ENCODE measurements at regions not wholly inside any gene's neighbourhood (a gene's known extent, or its start where the extent isn't known, plus 50 kb on each side); places are given as distances from the start of the nearest gene placed in this dataset.
"Not testable (repeated sequence)": the region's sequence is repeated elsewhere in the genome, so short reads cannot be mapped to it uniquely, and the experiment has no call there.

DNA sequence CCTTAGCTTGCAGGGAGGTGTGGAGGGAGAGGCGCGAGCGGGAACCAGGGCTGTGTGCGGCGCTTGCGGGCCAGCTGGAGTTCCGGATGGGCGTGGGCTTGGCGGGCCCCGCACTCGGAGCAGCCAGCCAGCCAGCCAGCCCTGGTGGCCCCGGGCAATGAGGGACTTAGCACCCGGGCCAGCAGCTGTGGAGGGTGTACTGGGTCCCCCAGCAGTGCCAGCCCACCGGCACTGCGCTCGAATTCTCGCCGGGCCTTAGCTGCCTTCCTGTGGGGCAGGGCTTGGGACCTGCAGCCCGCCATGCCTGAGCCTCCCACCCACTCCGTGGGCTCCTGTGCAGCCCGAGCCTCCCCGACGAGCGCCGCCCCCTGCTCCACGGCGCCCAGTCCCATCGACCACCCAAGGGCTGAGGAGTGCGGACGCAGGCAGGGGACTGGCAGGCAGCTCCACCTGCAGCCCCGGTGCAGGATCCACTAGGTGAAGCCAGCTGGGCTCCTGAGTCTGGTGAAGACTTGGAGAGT, 462.2 kb downstream of the ACTL7B start:
- FAIRE-seq: not testable (repeated sequence)

- FAIRE-seq: no peak
Observed at GRCh38 chr9:108392877-108393276, 462.9 kb downstream of the ACTL7B start.

DNA sequence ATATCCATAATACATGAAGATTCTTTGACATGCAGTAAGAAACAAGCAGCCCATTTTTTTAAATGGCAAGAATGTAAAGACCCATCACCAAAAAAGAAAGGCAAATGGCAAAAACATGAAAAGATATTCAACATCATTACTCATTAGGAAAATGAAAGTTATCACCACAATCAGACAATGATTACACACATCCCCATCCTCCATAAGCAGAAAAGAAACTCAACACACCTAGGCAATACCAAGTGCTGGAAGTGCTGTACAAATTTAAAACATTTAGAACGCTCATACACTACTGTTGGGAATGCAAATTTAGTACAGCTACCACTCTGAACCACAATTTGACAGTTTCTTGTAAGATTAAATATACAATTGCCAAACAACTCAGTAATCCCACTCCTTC, 466.7 kb downstream of the ACTL7B start:
- FAIRE-seq: no peak

GRCh38 chr9:108386859-108387384, 468.9 kb downstream of the ACTL7B start:
- FAIRE-seq: no peak

GRCh38 chr9:108386032-108386431, 469.8 kb downstream of the ACTL7B start:
- FAIRE-seq: no peak

DNA sequence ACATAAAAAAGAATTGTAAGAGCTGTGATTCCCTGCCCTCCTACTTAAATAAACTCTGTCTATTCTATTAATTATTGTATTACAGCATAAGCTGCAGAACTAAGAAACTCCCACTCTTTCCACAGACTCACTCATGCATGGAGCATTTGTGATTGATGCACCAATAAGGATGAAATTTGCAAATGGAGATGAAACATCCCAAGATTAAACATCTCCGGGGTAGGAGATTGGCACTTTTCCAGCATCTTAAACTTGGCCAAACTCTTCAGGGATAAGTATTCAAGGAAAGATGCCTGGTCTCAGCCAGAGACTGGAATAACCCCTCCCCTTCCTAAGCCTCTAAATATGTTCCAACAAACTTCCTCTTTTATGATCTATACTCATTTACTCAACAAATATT, 472.0 kb downstream of the ACTL7B start:
- FAIRE-seq: no peak

DNA sequence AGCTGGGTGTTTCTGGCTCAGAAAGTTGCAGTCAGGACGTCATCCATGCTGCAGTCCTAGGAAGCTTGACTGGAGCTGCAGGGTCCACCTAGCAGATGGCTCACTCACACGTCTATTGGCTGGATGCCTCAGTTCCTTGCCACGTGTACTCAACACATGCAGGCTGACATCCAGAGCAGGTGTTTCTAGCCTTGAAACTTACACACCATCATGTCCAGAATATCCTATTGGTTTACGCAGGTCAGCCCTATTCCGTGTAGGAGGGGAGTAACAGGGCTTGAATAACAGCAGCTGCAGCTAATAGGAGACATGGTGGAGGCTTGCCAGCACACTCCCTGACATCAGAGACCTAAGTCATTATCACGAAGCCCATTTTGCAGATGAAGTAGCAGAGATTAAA, 473.5 kb downstream of the ACTL7B start:
- no peak for FAIRE-seq

- no peak for FAIRE-seq
Observed at GRCh38 chr9:108377881-108378280, 477.9 kb downstream of the ACTL7B start.

DNA sequence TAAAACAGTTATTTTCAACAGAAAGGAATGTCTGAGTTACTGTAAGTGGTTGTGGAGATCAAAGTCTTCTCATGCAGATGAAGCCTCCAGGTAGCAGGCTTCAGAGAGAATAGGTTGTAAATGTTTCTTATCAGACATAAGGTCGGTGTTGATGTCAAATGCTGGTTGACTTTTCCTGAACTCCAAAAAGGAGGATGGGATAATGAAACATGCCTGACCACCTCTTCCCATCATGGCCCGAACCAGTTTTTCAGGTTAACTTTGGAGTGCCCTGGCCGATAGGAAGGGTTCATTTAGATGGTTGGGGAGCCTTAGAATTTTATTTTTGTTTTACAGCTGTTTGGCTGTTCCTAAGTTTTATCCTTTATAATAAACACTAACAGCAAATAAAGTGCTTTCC, 478.4 kb downstream of the ACTL7B start:
- no peak for FAIRE-seq

DNA sequence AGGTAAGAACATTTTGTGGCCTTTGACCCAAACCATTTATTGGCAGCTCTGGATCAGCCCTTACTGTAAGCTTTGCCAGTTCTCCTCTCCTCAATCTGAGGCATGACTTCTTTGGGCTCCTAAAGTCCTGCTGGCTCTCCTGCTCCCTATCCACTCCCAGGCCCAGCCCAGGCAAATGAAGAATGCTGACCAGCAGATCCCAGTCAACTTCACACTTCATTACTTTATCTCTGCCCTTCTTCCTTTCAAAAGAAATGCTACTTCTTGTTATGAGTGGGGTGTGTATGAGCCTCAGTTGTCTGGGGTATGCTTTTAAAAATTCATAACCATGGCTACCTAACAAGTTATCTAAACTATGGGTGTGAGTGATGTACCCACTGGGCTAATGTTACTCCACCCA, 479.6 kb downstream of the ACTL7B start:
- no peak for FAIRE-seq

GRCh38 chr9:108374626-108375025, 481.2 kb downstream of the ACTL7B start:
- FAIRE-seq: no peak

- FAIRE-seq: no peak
Observed at GRCh38 chr9:108367188-108367587, 488.6 kb downstream of the ACTL7B start.

DNA sequence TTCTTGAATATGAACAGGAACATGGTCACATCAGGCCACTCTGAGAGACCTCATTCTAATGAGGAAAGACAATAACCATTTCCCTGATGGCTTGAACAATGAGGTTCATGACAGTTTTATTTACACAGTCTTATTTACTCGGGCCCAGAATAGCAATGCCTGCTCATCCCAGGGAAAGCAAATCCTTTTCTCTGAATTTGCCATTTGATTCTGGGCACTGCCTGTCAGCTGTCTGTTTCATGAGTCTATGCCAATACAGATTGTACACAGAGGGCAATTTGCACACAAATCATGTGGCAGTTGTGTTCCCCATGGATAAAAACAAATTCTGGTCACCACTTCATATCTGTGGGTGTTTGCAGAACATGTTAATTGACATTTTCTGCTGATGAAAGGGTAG, 492.5 kb downstream of the ACTL7B start:
- no peak for FAIRE-seq

- FAIRE-seq: no peak
Observed at GRCh38 chr9:108360304-108360703, 495.5 kb downstream of the ACTL7B start.

DNA sequence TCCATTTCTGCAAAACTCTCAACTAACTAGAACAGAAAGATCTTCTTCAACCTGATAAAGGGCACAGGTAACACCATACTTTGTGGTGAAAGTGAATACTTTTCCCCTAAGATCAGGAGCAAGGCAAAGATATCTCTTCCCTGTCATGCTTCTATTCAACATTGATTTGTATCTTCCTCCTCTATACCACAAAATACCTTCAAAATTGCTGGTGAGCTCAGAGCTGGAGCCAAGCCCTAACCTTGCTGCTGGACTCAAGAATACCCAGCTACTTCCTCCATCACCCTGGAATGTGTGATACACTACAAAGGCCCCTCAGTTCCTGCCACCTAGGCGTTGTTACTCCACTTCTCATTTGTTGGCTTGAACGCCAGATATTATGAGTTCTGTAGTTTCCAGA, 499.0 kb downstream of the ACTL7B start:
- no peak for FAIRE-seq

DNA sequence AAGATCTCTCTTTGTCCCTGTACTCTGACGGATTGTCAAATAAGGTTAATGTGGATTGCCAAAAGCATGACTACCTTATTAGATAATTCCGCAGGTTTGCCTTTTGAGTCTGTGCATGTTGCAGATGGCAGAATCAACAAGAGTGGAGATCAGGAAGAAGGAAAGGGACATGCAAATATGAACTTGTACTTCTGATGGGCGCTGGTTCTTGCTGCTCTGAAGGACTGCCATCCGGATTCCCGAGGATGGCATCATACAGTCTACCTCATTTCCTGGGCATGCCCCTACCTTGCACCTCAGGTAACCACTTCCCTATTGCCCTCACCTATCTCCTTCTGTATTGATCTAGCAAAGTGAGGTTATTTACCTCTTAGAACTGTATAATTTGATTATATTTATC, 504.2 kb downstream of the ACTL7B start:
- no peak for FAIRE-seq

DNA sequence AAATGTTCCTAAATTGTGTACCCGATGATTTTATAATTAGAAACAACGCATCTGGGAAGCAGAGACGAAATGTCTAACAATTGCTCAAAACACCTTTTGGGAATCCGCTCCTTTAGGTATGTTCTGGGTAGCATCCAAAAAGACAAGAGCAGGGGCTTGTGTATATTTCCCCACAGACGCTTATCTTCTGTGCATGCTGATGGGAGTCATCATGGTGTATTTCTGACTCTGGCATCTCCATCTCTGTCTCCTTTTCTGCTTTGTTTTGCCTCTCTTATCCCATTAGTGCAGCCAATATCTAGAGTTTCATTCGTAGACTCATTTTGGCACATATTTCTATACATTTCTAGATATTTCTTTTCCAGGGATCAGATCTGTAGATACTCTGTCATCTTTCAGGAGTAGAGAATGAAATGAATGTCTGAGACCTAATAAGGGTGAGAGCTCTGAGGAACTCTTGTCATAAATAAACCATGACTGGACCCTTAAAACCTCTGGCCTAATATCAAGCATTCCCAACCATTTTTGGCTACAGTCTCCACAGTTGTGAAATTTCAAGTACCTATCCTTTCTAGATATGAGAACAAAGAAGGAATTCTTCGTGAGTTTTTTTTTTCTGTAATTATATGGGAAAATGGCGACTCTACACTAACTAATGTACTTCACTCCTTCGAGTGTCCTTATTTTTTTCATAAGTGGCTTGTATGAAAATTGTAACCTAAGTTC, 508.2 kb downstream of the ACTL7B start:
- FAIRE-seq: no peak

- FAIRE-seq: no peak
Observed at GRCh38 chr9:108345826-108346225, 510.0 kb downstream of the ACTL7B start.

- no peak for FAIRE-seq
Observed at GRCh38 chr9:108339251-108339650, 516.5 kb downstream of the ACTL7B start.

- no peak for FAIRE-seq
Observed at GRCh38 chr9:108336575-108336974, 519.2 kb downstream of the ACTL7B start.

DNA sequence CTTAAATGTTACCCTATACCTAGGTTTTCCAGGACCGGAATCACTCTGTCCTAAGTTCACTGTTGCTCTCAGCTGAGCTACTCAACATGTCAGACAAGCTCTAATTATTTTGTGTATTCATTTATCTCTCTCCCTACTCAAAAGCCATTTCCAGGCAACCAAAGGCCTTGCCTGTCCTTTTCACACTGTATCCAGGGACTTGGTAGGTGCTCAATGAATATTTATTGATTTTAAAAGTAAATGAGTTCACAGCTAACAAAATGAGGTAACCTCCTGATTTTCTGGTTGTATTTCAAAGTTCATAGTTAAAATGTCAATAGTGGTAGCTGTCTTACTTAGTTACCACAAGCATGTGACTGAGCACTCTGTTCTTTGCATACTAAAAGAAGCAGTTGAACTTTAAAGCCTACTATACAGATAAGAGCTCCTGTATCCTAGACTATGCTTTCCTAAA, 522.2 kb downstream of the ACTL7B start:
- FAIRE-seq: no peak

- FAIRE-seq: no peak
Observed at GRCh38 chr9:108331596-108331995, 524.2 kb downstream of the ACTL7B start.

GRCh38 chr9:108325406-108325805, 530.4 kb downstream of the ACTL7B start:
- FAIRE-seq: no peak

DNA sequence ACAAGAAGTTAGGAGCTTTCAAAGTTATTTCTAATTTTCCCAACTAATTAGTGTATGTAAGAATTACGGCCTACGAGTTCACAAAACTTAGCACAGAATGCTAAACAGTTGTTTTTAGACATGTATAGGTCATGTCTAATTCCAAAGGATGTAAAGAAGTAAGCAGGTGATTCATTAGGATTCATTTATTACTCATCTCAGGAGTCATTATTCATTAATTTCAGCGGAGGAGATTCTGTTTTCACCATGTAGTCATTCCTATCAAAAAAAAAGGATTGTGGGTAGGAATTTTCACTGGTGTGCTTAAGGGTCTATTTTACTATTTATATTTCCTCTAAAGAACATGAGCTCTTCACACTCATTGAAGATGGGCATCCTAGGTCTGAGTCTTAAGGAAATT, 532.2 kb downstream of the ACTL7B start:
- FAIRE-seq: no peak

All from G401.6 (cell line).